Activated CD8-positive, alpha-beta memory T cell treated with anti-CD3 and anti-CD28 coated beads, Interleukin-2, amount 10 ng/mL, durations not matched to agents 7 days and 5 days (primary cell): ENCODE measurements at regions not wholly inside any gene's neighbourhood (a gene's known extent, or its start where the extent isn't known, plus 50 kb on each side); places are given as distances from the start of the nearest gene placed in this dataset.

Experiments used
- ATAC-seq: fragments of 150-1000 bp; cut with Tn5 transposase; one replicate; pipeline ENCODE4 v1.10.0; 2021; ENCODE audit warnings: moderate library complexity
- CTCF ChIA-PET: fragments of 350-600 bp; sonication (Branson Sonifier 250); formaldehyde crosslinking; loops from one replicate; lab custom pipeline; 2021; ENCODE audit warnings: antibody characterized with exemption; lab: Charles Lee
- DNase-seq: peaks from one replicate; pipeline ENCODE4 v3.0.0-alpha.2; 2020
- H3K27ac Mint-ChIP-seq: one replicate; pipeline ENCODE4 v1.8.0; 2021; ENCODE audit warnings: mild to moderate bottlenecking, mixed read lengths
- H3K27me3 Mint-ChIP-seq: one replicate; pipeline ENCODE4 v1.8.0; 2021; ENCODE audit warnings: mixed read lengths
- H3K36me3 Mint-ChIP-seq: one replicate; pipeline ENCODE4 v1.8.0; 2021; ENCODE audit warnings: mild to moderate bottlenecking, mixed read lengths
- H3K4me1 Mint-ChIP-seq: one replicate; pipeline ENCODE4 v1.8.0; 2021; ENCODE audit warnings: mixed read lengths
- H3K4me3 Mint-ChIP-seq: one replicate; pipeline ENCODE4 v1.8.0; 2021; ENCODE audit warnings: mild to moderate bottlenecking, moderate library complexity, mixed read lengths
- H3K9me3 Mint-ChIP-seq: one replicate; pipeline ENCODE4 v1.8.0; 2022; ENCODE audit warnings: low read depth, mixed read lengths

DNA sequence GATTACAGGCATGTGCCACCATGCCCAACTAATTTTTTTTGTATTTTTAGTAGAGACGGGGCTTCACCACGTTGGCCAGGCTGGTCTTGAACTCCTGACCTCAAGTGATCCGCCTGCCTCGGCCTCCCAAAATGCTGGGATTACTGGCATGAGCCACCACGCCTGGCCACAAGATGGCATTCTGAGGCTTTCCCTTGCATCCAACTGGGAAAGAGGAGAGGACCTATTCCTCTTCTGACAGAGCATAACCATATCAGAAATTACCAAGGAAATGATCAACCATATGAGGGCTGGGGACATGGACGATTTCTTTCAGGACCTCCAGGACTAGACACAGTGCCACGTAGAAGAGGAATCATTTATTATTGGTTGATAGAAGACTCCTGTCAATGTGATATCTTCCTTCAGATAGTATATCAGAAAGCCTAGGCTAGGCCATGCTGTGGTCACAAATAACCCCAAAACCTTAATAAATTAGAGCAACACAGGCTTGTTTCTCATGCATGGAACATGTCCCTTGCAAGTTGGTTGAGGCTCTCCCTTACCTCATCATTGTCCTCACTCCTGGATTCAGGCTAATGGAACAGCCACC is 372.3 kb upstream of the IL12A start:
- no peaks in the 10 kb centered on the region for H3K9me3 Mint-ChIP-seq
- CTCF ChIA-PET, result no interaction called here
- H3K4me1 Mint-ChIP-seq, result no peaks in the 10 kb centered on the region
- no peaks in the 10 kb centered on the region for H3K36me3 Mint-ChIP-seq
- ATAC-seq (no peak), DNase-seq (no peak)
- no peak overlapping the region for H3K27ac Mint-ChIP-seq
- H3K27me3 Mint-ChIP-seq, result no peaks in the 10 kb centered on the region
- H3K4me3 Mint-ChIP-seq, result no peak overlapping the region

DNA sequence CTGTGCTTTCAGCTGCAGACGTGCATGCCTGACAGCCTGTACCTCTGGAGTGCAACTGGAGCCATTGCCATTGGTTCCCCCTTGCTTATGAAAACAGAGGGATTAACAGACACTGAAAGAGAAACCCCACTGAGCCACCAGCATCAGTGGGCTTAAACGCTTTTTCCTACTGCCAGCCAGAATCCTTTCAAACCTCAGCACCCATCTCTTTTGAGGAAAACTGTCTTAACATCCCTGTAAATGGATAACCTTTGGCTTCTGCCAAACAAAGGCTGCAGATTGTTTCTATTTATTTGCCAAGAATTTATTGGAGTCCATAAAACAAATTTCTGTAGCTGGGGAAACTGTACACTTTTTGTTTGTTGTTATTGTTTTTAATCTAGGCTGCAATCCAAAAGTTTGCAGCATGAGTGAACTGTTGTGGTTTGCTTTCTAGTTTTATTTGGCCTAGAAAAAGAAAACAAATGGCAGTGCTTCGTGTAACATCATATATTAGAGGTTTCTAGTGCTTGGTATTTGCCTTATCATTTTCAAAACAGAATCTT is 369.2 kb upstream of the IL12A start:
- DNase-seq (no peak), ATAC-seq (no peak)
- H3K4me3 Mint-ChIP-seq, result no peak overlapping the region
- H3K4me1 Mint-ChIP-seq, result no peaks in the 10 kb centered on the region
- H3K36me3 Mint-ChIP-seq, result no peaks in the 10 kb centered on the region
- H3K27ac Mint-ChIP-seq, result no peak overlapping the region
- no peaks in the 10 kb centered on the region for H3K9me3 Mint-ChIP-seq
- no peaks in the 10 kb centered on the region for H3K27me3 Mint-ChIP-seq
- CTCF ChIA-PET, result no interaction called here

DNA sequence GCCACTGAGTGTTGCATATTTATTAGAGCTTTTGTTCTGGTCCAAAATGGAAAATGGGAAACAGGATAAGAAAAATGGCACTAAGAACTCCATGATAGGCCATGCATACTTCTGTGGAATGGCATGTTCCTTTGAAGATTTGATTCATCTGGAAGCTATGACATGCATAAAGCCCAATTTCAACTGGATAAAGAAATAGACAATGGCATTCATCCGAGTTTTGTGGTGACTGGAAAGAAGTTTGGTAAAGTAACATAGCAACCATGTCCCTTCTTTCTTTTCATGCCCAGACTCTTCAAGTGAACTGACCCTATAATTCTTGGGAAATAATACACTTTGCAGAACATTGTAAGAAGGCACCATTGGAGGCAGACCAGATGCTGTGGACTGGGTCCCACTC is 368.4 kb upstream of the IL12A start:
- Mint-ChIP-seq H3K4me1 (no peaks in the 10 kb centered on the region), H3K4me3 (no peak overlapping the region), H3K27me3 (no peaks in the 10 kb centered on the region), H3K9me3 (no peaks in the 10 kb centered on the region), H3K27ac (no peak overlapping the region), H3K36me3 (no peaks in the 10 kb centered on the region)
- DNase-seq (no peak), ATAC-seq (no peak)
- CTCF ChIA-PET, result no interaction called here

DNA sequence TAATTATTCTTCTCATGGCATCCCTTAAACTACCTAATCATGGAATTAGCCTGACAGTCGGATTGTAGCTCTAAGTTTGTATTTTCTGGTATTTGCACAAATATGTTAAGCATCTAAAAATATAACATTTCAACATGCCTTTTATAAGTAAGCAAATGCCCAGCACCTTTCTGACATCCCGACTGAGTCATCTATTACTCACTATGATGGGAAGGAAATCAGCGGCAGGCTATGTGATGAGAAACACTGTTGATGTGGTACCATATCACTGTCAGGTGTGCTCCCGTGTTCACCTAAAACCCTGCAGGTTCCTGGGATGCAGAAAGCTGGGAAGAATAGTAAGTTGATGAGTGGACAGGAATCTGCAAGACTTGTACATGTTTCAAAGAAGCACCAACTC is 367.8 kb upstream of the IL12A start:
- no peak for DNase-seq
- Mint-ChIP-seq H3K4me1 (no peaks in the 10 kb centered on the region), H3K9me3 (no peaks in the 10 kb centered on the region), H3K4me3 (no peak overlapping the region), H3K27ac (no peak overlapping the region), H3K27me3 (no peaks in the 10 kb centered on the region), H3K36me3 (no peaks in the 10 kb centered on the region)
- CTCF ChIA-PET, result no interaction called here
- ATAC-seq, result no peak

DNA sequence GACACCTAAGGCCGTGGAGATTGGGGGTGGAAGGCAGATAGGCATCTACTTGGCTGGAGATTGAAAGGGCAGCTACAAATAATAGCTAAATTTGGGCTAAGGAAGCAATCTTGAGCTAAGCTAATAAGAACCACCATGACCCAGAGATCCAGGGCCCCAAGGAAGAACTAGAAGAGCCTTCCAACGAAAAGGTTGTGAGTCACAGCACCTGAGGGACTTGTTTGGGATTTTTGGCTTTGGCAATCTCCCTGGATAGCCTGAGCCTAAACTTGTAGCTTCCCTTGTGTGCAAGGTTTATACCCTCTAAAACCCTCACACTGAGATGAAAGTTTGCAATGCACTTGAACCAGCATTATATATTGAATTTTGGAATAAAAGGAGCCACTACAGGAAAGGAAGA is 364.0 kb upstream of the IL12A start:
- no peak for DNase-seq
- Mint-ChIP-seq H3K36me3 (no peaks in the 10 kb centered on the region), H3K4me1 (no peaks in the 10 kb centered on the region), H3K27ac (no peak overlapping the region), H3K9me3 (no peaks in the 10 kb centered on the region), H3K4me3 (no peak overlapping the region), H3K27me3 (no peaks in the 10 kb centered on the region)
- CTCF ChIA-PET, result no interaction called here
- ATAC-seq, result no peak

DNA sequence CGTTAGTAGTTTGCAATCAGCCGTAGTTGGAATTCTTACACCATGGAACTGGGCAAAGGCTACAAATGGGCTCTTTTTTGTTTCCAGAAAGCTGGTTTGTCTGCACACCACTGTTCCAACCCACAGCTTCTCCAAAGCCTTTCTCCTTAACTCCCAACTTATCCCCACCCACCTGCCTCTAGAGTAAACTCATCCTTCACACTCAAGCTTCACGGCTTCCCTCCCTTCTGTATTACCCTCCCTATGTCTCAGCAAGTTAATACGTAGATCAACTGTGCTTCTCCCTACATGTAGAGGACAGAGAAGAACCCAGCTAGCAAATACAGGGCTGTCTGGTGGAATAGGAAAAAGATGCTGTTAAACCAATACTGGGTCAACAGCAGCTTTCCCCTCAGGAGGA is 363.0 kb upstream of the IL12A start:
- Mint-ChIP-seq H3K27me3 (no peaks in the 10 kb centered on the region), H3K4me1 (no peaks in the 10 kb centered on the region), H3K27ac (no peak overlapping the region), H3K36me3 (no peaks in the 10 kb centered on the region), H3K4me3 (no peak overlapping the region), H3K9me3 (no peaks in the 10 kb centered on the region)
- no peak for ATAC-seq
- no peak for DNase-seq
- CTCF ChIA-PET, result no interaction called here

DNA sequence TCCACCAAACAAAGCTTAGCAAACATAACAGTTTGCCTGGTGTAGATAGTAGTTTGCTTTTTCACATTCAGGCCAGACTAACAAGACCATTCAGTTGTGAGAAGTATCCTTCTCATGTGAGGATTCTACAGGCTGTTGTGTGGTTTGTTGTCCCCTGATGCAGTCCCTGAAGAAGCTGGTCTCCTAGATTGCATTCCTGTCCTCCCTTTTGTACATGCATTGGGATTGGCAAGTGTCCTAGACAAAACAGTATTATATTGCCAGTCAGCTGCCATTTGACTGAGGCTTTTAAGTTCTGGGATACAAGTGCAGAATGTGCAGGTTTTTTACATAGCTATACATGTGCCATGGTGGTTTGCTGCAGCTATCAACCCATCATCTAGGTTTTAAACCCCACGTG is 362.0 kb upstream of the IL12A start:
- no peaks in the 10 kb centered on the region for H3K9me3 Mint-ChIP-seq
- no peaks in the 10 kb centered on the region for H3K27me3 Mint-ChIP-seq
- DNase-seq, result no peak
- H3K27ac Mint-ChIP-seq, result no peak overlapping the region
- no peak overlapping the region for H3K4me3 Mint-ChIP-seq
- no peak for ATAC-seq
- H3K4me1 Mint-ChIP-seq, result no peaks in the 10 kb centered on the region
- H3K36me3 Mint-ChIP-seq, result no peaks in the 10 kb centered on the region
- CTCF ChIA-PET, result no interaction called here

DNA sequence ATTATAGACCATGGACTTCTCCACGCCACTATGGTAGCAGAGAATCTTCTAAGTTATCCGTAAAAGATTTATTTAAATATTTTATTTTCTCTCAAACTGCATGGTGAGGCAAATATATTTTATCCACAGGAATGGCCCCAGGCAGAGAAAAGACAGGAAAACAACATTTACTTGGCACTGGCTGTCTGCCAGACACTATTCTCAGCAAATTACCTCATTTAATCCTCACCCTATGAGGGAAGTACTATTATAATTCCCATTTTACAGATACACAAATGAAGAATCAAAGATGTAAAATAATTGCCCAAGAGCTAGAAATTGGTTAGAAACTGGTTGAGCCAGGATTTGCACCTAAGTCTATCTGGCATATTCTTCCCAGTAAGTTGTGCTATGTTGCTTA is 361.4 kb upstream of the IL12A start:
- H3K27ac Mint-ChIP-seq, result no peak overlapping the region
- no peaks in the 10 kb centered on the region for H3K27me3 Mint-ChIP-seq
- H3K9me3 Mint-ChIP-seq, result no peaks in the 10 kb centered on the region
- H3K4me1 Mint-ChIP-seq, result no peaks in the 10 kb centered on the region
- H3K4me3 Mint-ChIP-seq, result no peak overlapping the region
- H3K36me3 Mint-ChIP-seq, result no peaks in the 10 kb centered on the region
- CTCF ChIA-PET, result no interaction called here
- DNase-seq (no peak), ATAC-seq (no peak)

DNA sequence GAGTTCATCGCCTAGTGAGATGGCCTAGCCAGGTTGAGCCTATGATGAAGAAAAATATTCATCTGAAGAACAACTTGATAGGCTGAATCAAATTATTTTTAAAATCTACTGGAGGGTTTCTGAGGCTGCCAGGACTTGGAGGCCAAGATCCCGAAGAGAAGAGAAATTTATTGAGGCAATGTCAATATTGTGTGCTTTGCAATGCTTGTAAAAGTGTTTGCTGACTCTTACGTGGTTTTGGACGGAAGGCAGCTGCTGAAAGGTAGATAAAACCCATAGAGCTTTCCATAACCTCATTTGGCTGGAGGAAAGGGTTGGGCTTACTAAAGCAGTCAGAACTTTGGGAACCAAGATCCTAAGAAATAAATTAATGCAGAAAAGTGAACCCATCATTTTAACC is 361.0 kb upstream of the IL12A start:
- H3K9me3 Mint-ChIP-seq, result no peaks in the 10 kb centered on the region
- no peak overlapping the region for H3K4me3 Mint-ChIP-seq
- no peaks in the 10 kb centered on the region for H3K27me3 Mint-ChIP-seq
- no peak overlapping the region for H3K27ac Mint-ChIP-seq
- DNase-seq (no peak), ATAC-seq (no peak)
- H3K4me1 Mint-ChIP-seq, result no peaks in the 10 kb centered on the region
- CTCF ChIA-PET, result no interaction called here
- H3K36me3 Mint-ChIP-seq, result no peaks in the 10 kb centered on the region

DNA sequence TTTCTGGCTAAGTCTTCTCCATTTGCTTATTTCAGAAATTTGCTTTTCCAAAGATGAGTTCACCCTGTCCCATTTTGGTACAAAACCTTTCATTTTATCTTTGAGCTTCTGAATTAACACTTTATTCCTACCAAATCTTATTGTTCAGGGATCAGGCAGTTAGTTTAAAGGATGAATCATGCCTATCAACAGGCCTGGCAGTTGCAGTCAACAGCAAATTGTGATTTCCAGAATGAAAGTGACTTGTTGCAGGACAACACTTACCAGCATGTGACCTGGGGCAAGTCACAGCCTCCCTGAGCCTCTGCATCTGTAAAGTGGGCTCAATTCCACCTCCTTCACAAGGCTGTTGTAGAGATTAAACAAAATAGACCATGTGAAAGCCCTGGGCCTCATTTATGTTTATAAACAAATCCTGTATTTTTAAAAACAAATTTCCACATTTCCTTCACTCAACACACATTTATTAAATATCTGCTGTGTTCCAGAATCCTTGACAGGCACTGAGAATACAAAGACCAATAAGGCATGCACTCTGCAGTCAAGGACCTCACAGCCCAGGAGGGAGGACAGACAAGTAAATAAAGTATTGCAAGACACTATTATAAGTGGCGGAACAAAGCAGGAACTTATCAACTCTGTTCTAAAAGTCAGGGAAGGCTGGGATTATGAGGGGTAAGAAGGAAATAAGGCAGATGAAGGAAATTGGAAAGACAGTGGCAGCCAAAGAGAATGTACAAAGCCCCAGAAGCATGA is 359.1 kb upstream of the IL12A start:
- H3K36me3 Mint-ChIP-seq, result no peaks in the 10 kb centered on the region
- no peaks in the 10 kb centered on the region for H3K4me1 Mint-ChIP-seq
- DNase-seq, result no peak
- CTCF ChIA-PET, result no interaction called here
- no peak overlapping the region for H3K27ac Mint-ChIP-seq
- no peak overlapping the region for H3K4me3 Mint-ChIP-seq
- ATAC-seq, result no peak
- no peaks in the 10 kb centered on the region for H3K9me3 Mint-ChIP-seq
- H3K27me3 Mint-ChIP-seq, result no peaks in the 10 kb centered on the region

DNA sequence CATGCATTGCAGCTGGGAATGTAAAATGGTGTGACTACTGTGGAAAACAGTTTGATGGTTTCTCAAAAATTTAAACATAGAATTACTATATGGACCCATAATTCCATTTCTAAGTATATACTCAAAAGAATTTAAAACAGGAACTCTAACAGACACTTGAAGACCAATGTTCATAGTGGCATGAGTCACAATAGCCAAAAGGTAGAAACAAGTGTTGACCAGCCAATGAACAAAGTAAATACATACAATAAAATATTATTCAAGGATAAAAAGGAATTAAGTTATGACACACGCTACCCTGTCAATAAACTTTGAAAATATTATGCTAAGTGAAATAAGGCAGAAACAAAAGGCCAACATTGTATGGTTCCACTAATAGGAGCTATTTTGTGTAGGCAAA is 357.4 kb upstream of the IL12A start:
- no peak for ATAC-seq

DNA sequence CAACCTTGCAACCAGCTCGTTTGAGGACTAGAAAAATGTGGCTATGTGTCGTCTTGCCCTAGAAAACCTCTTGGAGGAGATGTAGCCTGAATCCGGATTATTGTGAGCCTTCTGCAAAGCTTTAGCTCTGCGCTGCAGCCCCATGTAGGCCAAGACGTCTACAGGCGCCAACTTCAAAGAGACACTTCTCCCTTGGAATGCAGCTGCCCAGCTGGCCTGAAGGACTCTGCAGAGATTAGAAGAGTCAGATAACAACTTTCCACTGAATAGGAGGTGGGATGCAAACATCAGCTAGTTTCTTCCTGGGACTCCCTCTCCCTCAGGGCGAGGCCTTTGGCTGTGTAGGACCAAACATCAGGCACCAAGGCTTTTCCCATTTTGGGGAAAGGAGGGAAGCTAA is 356.5 kb upstream of the IL12A start:
- ATAC-seq (no peak), DNase-seq (no peak)
- Mint-ChIP-seq H3K27ac (no peak overlapping the region), H3K36me3 (no peaks in the 10 kb centered on the region), H3K27me3 (no peaks in the 10 kb centered on the region), H3K9me3 (no peaks in the 10 kb centered on the region), H3K4me3 (no peak overlapping the region), H3K4me1 (no peaks in the 10 kb centered on the region)
- CTCF ChIA-PET, result no interaction called here

More for the DNA sequence above, 357.4 kb upstream of the IL12A start:
- Mint-ChIP-seq H3K4me1 (no peaks in the 10 kb centered on the region), H3K9me3 (no peaks in the 10 kb centered on the region), H3K27me3 (no peaks in the 10 kb centered on the region), H3K4me3 (no peak overlapping the region), H3K27ac (no peak overlapping the region), H3K36me3 (no peaks in the 10 kb centered on the region)
- DNase-seq, result no peak
- CTCF ChIA-PET, result no interaction called here

DNA sequence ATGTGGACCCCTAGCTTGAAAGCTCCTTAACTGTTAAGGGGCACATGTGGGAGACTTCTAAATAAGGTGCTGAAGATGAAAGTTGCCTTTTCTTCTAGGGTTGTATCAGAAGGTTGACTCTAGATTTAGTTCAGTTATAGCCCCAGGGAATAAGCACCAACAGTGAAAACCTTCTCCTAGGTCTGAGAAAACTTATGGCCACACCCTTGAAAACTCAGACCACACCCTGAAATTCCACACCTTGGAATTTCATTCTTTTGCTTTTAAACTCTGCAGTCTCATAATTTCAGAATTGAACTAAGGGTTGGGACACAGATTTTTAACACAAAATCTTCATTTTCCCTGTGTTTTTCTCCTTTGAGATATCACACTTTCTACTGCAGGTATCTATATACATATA is 355.8 kb upstream of the IL12A start:
- no peaks in the 10 kb centered on the region for H3K27me3 Mint-ChIP-seq
- H3K4me3 Mint-ChIP-seq, result no peak overlapping the region
- H3K27ac Mint-ChIP-seq, result no peak overlapping the region
- H3K9me3 Mint-ChIP-seq, result no peaks in the 10 kb centered on the region
- H3K36me3 Mint-ChIP-seq, result no peaks in the 10 kb centered on the region
- H3K4me1 Mint-ChIP-seq, result no peaks in the 10 kb centered on the region
- DNase-seq (no peak), ATAC-seq (no peak)
- CTCF ChIA-PET, result no interaction called here

DNA sequence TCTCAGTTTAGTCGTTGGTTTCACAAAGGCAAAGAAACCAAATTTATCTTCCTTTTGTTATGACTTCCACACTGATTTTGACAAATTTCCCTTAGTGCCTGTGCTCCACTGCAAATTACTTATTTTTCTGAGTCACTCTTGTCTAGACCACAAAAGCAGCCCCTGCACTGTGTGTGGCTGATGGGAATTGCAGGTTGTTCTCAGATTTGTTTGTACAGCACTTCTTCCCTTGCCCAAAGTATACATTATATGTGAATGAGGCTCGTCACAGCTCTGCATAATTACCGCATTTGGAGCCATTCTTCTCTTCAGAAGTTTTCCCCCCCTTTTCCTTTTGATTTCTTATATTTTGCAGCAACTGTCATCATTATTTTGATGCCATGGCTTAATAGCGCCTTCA is 354.2 kb upstream of the IL12A start:
- Mint-ChIP-seq H3K27me3 (no peaks in the 10 kb centered on the region), H3K27ac (no peak overlapping the region)
- CTCF ChIA-PET, result no interaction called here

More for the DNA sequence above, 354.2 kb upstream of the IL12A start:
- no peaks in the 10 kb centered on the region for H3K36me3 Mint-ChIP-seq
- no peak overlapping the region for H3K4me3 Mint-ChIP-seq
- H3K4me1 Mint-ChIP-seq, result no peaks in the 10 kb centered on the region
- ATAC-seq (no peak), DNase-seq (no peak)
- H3K9me3 Mint-ChIP-seq, result no peaks in the 10 kb centered on the region
